NCI-H2227 treated with DMSO at 0.1 percent for 48 hours (cell line): ENCODE measurements at regions not wholly inside any gene's neighbourhood (a gene's known extent, or its start where the extent isn't known, plus 50 kb on each side); places are given as distances from the start of the nearest gene placed in this dataset.

Source experiments
- DNase-seq: peaks from one replicate; lab custom pipeline; 2025; lab: John Stamatoyannopoulos, UW

- no peak for DNase-seq
Observed at GRCh38 chr5:166959766-166960165, 1331.7 kb upstream of the WWC1 start.

GRCh38 chr5:166961028-166961427, 1330.4 kb upstream of the WWC1 start:
- no peak for DNase-seq

GRCh38 chr5:166961913-166962312, 1329.5 kb upstream of the WWC1 start:
- DNase-seq, result no peak

GRCh38 chr5:166962461-166962860, 1329.0 kb upstream of the WWC1 start:
- DNase-seq, result no peak

- DNase-seq, result no peak
Observed at GRCh38 chr5:166963596-166963995, 1327.8 kb upstream of the WWC1 start.

- DNase-seq, result no peak
Observed at GRCh38 chr5:166977911-166978422, 1313.5 kb upstream of the WWC1 start.

GRCh38 chr5:166979307-166979895, 1312.0 kb upstream of the WWC1 start:
- DNase-seq, result no peak

- DNase-seq, result no peak
Observed at GRCh38 chr5:166980666-166981065, 1310.8 kb upstream of the WWC1 start.

- DNase-seq, result no peak
Observed at GRCh38 chr5:166982226-166982625, 1309.2 kb upstream of the WWC1 start.

GRCh38 chr5:166991601-166992000, 1299.8 kb upstream of the WWC1 start:
- DNase-seq, result no peak

- no peak for DNase-seq
Observed at GRCh38 chr5:166992108-166992507, 1299.3 kb upstream of the WWC1 start.

- no peak for DNase-seq
Observed at GRCh38 chr5:166992874-166993722, 1298.3 kb upstream of the WWC1 start.

- DNase-seq, result no peak
Observed at GRCh38 chr5:166994226-166994625, 1297.2 kb upstream of the WWC1 start.

GRCh38 chr5:167001246-167001645, 1290.2 kb upstream of the WWC1 start:
- no peak for DNase-seq

- DNase-seq, result no peak
Observed at GRCh38 chr5:167008705-167009104, 1282.7 kb upstream of the WWC1 start.

- no peak for DNase-seq
Observed at GRCh38 chr5:167011196-167011595, 1280.2 kb upstream of the WWC1 start.

- no peak for DNase-seq
Observed at GRCh38 chr5:167012123-167013034, 1279.1 kb upstream of the WWC1 start.

- no peak for DNase-seq
Observed at GRCh38 chr5:167014401-167015056, 1276.9 kb upstream of the WWC1 start.

GRCh38 chr5:167020418-167020817, 1271.0 kb upstream of the WWC1 start:
- no peak for DNase-seq

- no peak for DNase-seq
Observed at GRCh38 chr5:167029488-167029887, 1262.0 kb upstream of the WWC1 start.

- DNase-seq, result no peak
Observed at GRCh38 chr5:167030500-167031120, 1260.8 kb upstream of the WWC1 start.
